MG63 (cell line): ENCODE measurements at regions not wholly inside any gene's neighbourhood (a gene's known extent, or its start where the extent isn't known, plus 50 kb on each side); places are given as distances from the start of the nearest gene placed in this dataset.
"Not testable (repeated sequence)": the region's sequence is repeated elsewhere in the genome, so short reads cannot be mapped to it uniquely, and the experiment has no call there.

Experiments used
- DNase-seq: peaks from one replicate; pipeline ENCODE4 v3.0.0-alpha.2; 2020
- H3K27me3 ChIP-seq: fragments of 250-450 bp; sonication (Bioruptor Pico); 2 replicates; pipeline ENCODE4 v1.5.1; 2020; ENCODE audit warnings: mild to moderate bottlenecking, moderate library complexity
- H3K36me3 ChIP-seq: fragments of 250-450 bp; sonication (Bioruptor Pico); 2 replicates; pipeline ENCODE4 v1.5.1; 2020; ENCODE audit warnings: mild to moderate bottlenecking, moderate library complexity
- H3K4me3 ChIP-seq: fragments of 250-450 bp; sonication (Bioruptor Pico); 2 replicates; pipeline ENCODE4 v1.5.1; 2020; ENCODE audit warnings: mild to moderate bottlenecking, moderate library complexity
- H3K9me3 ChIP-seq: fragments of 250-450 bp; sonication (Bioruptor Pico); 2 replicates; pipeline ENCODE4 v1.5.1; 2020; ENCODE audit warnings: mild to moderate bottlenecking, moderate library complexity

DNA sequence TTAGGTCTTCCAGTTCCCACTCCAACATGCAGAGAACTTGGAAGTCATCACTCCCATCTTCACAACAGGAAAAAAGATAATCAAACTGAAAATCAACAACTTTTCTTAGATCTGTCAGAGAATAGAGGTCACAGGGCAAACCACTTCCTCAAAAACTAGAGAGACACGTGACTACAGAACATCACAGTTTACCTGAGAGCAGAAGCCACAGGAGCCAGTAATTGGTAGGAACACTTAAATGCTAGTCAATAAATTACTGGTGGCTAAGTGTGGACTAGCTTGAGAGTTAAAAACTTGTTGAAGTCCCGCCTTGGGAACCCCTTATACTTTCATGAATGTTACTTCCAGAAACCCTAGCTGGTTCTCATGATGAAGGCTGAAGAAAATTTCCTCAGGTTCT lies 81.1 kb downstream of the THSD1 start:
- H3K27me3 ChIP-seq, H3K4me3 ChIP-seq, H3K9me3 ChIP-seq, H3K36me3 ChIP-seq, DNase-seq: not testable (repeated sequence)

DNA sequence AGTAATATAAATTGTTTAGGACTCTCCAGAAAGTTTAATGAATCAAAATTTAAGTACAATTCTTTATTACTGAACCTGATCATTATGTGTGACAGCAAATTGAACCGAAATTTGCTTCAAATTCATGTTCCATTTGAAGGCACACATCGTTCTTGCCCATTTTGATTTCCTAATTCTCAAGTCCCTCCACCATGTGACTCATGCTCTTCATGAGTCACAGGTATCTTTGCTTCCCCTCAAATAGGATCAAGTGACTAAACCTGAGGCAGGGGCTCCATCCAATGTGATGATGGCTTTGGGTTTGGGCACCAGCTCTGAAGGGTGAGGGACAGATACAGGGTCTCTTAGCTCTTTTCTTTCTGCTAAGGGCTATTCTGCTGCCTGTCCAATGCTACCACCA lies 86.1 kb downstream of the THSD1 start:
- H3K4me3 ChIP-seq = no peak overlapping the region

GRCh38 chr13:52309833-52310232 lies 96.1 kb downstream of the THSD1 start:
- not testable (repeated sequence) for H3K27me3 ChIP-seq, H3K4me3 ChIP-seq, DNase-seq, H3K9me3 ChIP-seq, H3K36me3 ChIP-seq

More for the DNA sequence above, 86.1 kb downstream of the THSD1 start:
- no peak for DNase-seq
- Histone ChIP-seq H3K36me3 (no peaks in the 10 kb centered on the region), H3K9me3 (no peaks in the 10 kb centered on the region), H3K27me3 (peaks cover 6% of the 10 kb centered on the region)

- H3K4me3 ChIP-seq, DNase-seq, H3K36me3 ChIP-seq, H3K27me3 ChIP-seq, H3K9me3 ChIP-seq: not testable (repeated sequence)
Observed at GRCh38 chr13:52306336-52306735, 99.6 kb downstream of the THSD1 start.

- H3K27me3 ChIP-seq, DNase-seq, H3K36me3 ChIP-seq, H3K9me3 ChIP-seq, H3K4me3 ChIP-seq: not testable (repeated sequence)
Observed at GRCh38 chr13:52303098-52303497, 102.9 kb downstream of the THSD1 start.

GRCh38 chr13:52302688-52303087 lies 103.3 kb downstream of the THSD1 start:
- not testable (repeated sequence) for DNase-seq, H3K36me3 ChIP-seq, H3K27me3 ChIP-seq

DNA sequence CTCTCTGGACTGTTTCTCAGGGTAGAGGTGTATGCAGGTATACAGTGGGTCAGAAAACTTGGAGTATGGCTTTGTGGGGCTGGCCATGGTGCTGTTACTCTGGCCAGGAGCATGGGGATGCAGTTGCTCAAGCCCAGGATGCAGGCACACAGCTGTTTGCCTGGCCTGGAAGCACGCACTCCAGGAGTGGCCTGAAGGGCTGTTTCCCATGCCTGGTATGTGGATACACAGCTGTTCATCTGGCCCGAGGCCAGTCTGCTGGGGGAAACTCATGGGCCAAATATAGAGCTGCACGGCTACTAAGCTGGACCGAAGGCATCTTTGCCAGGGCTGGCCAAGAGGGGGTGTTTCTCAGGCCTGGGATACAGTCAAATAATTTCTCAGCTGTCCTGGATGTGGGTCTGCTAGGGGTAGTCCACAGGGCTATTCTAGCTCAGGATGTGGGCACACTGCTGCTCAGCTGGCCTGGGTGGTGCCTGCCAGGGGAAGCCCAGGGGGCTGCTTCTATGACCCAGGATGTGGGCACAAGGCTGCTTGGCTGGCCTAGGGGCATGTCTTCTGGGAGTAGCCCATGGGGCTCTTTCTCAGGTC lies 104.1 kb downstream of the THSD1 start:
- not testable (repeated sequence) for H3K36me3 ChIP-seq, H3K9me3 ChIP-seq, H3K4me3 ChIP-seq, H3K27me3 ChIP-seq, DNase-seq

More at GRCh38 chr13:52302688-52303087, 103.3 kb downstream of the THSD1 start:
- not testable (repeated sequence) for H3K9me3 ChIP-seq, H3K4me3 ChIP-seq

DNA sequence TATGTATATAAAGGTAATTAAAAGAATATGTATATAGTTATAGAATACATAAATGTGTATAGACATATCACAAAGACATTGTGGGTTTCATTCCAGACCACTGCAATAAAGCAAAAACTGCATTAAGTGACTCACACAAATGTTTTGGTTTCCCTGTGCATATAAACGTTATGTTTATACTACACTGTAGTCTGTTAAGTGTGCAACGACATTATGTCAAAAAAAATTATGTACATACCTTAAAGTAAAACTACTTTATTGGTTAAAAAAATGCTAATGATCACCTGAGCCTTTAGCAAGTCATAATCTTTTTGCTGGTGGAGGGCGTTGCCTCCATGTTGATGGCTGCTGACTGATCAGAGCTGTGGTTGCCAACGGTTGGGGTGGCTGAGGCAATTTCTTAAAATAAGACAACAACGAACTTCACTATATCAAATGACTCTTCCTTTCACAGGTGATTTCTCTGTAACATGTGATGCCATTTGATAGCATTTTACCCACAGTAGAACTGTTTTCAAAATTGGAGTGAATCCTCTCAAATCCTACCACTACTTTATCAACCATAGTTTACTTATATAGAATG lies 107.8 kb downstream of the THSD1 start:
- not testable (repeated sequence) for H3K36me3 ChIP-seq, H3K9me3 ChIP-seq, DNase-seq

DNA sequence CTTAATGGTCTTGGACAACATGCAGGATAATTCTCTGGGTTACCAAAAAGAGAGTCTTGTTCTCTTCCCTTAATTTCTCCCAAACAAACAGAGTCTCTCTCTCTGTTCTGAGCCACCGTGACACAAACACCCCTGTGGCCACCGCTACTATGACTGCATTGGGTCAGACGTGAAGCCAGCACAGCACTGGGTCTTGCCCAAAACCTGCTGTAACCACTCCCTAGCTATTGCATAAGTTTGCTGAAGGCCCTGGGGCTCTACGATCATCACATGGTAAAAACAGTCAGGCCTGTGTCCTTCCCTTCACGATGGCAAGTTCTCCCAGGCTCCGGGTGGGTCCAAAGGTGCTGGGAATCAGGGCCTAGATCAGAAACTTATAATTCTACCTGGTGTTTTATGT lies 117.1 kb downstream of the THSD1 start:
- DNase-seq, H3K4me3 ChIP-seq, H3K9me3 ChIP-seq, H3K36me3 ChIP-seq, H3K27me3 ChIP-seq: not testable (repeated sequence)

More for the DNA sequence above, 107.8 kb downstream of the THSD1 start:
- not testable (repeated sequence) for H3K27me3 ChIP-seq, H3K4me3 ChIP-seq

DNA sequence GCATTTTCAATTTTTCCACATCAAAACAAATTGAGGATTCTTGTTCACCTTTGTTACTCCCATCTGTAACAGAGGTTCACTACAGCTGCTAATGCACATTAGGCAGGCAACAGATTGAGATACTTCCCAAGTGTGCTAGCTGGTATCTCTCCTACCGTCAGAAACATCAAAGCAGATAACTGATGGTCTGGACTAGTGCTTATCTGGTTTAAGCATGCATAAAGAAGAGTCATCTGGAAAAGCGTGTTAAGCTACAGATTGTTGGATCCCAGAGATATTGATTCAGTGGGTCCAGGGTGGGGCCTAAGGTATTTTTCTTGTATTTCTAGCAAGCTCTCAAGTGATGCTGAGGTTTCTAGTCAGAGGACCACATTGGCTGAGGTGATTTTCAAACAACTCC lies 122.0 kb upstream of the NEK3 start:
- not testable (repeated sequence) for H3K4me3 ChIP-seq, H3K9me3 ChIP-seq, DNase-seq, H3K27me3 ChIP-seq, H3K36me3 ChIP-seq

GRCh38 chr13:52279408-52279807 lies 120.0 kb upstream of the NEK3 start:
- not testable (repeated sequence) for H3K4me3 ChIP-seq, H3K27me3 ChIP-seq, H3K9me3 ChIP-seq, H3K36me3 ChIP-seq, DNase-seq

DNA sequence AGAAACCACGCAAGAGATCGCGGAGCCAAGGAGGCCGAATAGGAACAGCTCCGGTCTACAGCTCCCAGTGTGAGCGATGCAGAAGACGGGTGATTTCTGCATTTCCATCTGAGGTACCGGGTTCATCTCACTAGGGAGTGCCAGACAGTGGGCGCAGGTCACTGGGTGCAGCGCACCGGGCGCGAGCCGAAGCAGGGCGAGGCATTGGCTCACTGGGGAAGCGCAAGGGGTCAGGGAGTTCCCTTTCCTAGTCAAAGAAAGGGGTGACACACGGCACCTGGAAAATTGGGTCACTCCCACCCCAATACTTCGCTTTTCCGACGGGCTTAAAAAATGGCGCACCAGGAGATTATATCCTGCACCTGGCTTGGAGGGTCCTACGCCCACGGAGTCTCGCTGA lies 94.9 kb upstream of the NEK3 start:
- not testable (repeated sequence) for H3K36me3 ChIP-seq, H3K9me3 ChIP-seq, H3K4me3 ChIP-seq, H3K27me3 ChIP-seq, DNase-seq

GRCh38 chr13:52240752-52241151 lies 81.4 kb upstream of the NEK3 start:
- not testable (repeated sequence) for H3K9me3 ChIP-seq, H3K4me3 ChIP-seq, H3K27me3 ChIP-seq, DNase-seq, H3K36me3 ChIP-seq

DNA sequence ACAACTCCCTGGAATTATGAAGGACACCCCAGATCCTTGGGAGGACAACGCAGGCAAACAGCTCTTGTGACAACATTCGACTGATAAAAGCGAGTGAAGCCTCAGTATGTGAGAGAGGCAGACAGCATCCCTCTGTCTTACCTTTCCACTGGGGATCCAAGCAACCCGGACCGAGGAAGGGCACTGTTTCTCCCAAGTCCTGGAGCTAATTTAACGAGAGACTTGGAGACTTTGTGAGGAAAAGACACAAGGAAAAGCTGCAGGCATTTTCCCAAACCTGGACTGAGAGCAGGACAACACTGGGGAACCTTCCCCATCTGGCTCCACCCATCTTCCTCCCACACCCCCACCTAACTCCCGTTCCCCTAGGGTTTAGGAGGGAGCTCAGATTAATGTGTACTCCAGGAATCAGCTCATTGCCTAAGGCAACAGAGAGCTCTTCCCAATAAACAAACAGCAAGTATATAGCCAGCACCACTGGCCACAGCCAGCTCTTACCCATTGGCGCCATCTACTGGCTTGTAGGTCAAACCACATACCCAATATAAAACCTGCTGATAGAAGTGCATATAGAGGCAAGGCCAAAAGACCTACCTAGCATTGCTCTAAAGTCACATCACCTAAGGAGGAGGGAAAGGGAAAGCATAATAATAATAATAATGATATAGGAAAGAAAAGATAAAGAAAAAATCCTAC lies 76.7 kb upstream of the NEK3 start:
- not testable (repeated sequence) for H3K4me3 ChIP-seq, H3K9me3 ChIP-seq, H3K27me3 ChIP-seq, H3K36me3 ChIP-seq
- DNase-seq = peak; percentile 30

GRCh38 chr13:52234928-52235327 lies 75.5 kb upstream of the NEK3 start:
- not testable (repeated sequence) for H3K4me3 ChIP-seq, H3K27me3 ChIP-seq, DNase-seq, H3K36me3 ChIP-seq, H3K9me3 ChIP-seq

GRCh38 chr13:52223063-52223462 lies 63.7 kb upstream of the NEK3 start:
- not testable (repeated sequence) for H3K36me3 ChIP-seq, H3K4me3 ChIP-seq, DNase-seq, H3K9me3 ChIP-seq, H3K27me3 ChIP-seq

- not testable (repeated sequence) for H3K36me3 ChIP-seq, H3K4me3 ChIP-seq, H3K27me3 ChIP-seq, H3K9me3 ChIP-seq, DNase-seq
Observed at GRCh38 chr13:52213920-52214319, 54.5 kb upstream of the NEK3 start.

DNA sequence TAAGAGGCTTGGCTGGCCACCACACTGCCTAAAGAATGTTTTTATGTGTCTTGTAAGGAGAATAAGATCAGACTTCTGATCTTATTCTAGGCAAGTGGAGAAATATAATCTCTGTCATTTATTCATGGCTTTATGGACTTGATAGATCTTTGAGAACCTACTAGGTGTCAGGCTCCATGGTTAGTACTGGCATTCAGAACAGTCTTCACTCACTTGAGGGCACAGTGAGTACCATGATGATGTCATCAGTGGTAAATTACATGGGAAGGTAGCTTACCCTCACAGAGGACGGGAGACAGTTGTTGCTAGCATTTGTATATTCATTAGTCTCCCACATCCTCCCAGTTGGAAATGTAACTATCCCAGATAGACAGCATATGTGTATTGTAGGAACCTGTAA lies 53.5 kb upstream of the NEK3 start:
- not testable (repeated sequence) for DNase-seq, H3K36me3 ChIP-seq, H3K4me3 ChIP-seq, H3K27me3 ChIP-seq, H3K9me3 ChIP-seq
